Kasumi-1 (cell line): ENCODE measurements at regions not wholly inside any gene's neighbourhood (a gene's known extent, or its start where the extent isn't known, plus 50 kb on each side); places are given as distances from the start of the nearest gene placed in this dataset.

Experiments
- DNase-seq, 2 experiments: peaks; one replicate each; lab custom pipeline; 2025; lab: John Stamatoyannopoulos, UW

DNA sequence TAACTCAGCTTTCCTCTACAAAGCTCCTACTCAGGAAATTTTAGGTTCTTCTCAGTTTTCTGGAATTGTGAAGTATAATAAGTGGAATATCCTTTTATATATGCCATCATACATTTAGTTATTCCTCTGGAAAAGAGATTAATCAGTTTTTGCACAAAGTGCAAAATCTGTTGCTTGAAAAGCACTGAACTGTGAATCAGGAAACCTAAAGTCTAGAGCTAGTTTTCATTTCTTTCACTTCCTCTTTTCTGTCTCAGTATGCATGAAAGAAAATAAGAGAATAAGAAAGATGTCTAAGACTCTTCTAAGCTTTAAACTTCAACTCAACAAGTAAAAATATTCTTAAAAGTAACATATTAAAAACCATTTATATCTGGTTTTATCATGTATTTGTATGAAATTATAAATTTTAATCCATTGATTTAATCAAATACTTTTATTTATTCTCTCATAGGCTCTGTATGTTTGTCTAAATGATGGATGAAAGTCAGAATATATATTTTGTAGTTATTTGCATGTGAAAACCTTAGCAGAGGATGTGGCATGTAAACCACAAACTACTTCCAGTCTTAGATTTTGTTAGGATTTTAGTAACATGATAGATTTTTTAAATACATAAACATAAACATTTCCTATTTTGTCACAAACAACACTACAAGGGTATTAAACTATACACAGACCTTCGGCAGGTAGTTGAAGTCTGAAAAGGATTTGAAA is 1073.0 kb downstream of the XPNPEP1 start:
- peak; percentile 26 to 44 for DNase-seq

- no peak for DNase-seq
Measured at GRCh38 chr10:108849688-108850087, 1073.6 kb downstream of the XPNPEP1 start.

DNA sequence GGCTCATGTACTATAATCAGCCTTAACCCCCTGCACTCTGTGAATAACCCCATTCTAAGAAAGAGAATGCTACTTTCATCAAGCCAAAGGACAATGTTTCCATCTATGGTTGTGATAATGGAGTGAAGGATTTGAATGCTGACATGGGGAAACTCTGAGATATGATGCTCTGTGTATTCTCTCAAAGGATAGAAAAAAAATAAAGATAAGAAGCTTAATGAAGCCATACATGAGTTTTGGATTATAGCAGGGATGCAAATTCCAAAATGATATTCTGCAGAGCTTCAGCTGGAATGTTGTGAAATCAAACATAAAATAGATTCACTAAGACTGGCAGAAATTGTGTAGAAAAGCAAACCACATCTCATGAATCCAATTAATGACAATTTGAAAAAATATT is 1074.1 kb downstream of the XPNPEP1 start:
- DNase-seq: no peak

DNA sequence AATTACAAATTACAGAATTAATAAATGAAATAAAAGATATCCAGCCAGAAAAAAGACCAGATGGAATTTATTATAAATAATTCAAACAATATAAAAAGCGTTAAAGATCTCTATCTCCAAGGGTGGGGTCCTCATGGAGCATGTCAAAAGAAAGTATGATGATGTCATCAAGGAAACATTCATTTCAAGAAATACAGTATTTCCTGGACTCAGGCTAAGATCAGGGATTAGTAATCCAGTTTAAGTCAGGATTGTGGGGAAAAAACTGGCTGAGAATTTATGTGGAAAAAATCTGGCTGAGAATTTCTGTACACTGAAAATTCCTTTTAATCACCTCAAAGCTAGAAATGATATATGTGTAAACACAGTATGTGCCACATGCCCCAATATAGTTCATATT is 1075.3 kb downstream of the XPNPEP1 start:
- no peak for DNase-seq

DNA sequence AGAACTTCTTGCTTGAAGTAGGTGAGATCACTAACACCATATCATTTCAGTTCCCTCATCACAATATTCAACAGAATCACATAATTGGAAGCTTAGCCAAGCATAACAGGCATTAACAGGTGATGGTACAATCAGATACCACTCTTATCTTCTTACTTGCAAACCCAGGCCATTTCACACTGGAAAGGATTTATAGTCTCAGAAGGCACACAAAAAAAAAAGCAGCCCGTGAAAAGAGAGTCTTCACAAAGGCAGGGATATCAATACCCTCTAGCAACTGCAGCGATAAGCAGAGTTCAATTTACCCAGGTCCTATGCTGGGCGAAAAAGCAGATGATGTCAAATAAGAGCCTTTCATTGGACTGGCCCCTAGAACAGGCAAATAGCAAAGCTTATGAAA is 1082.4 kb downstream of the XPNPEP1 start:
- DNase-seq: no peak

GRCh38 chr10:108836362-108836761 is 1086.9 kb downstream of the XPNPEP1 start:
- no peak for DNase-seq

DNA sequence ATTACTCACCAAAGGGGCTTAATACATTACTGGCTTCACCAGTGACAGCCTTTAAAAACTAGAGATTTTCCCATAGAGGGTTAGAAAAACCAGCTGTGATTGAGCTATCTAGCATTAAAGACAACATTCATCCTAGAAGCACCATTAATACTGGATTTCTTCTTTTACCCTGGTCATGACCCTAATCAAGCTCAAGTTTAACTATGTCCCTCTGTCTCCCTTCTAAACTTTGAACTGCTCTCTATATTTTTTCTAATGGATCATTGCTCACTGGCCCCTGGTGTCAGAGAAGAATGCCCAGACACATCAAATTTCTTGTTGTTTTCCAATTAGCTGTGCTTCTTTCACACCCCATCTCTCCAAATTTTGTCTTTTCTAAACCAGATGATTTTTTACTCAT is 1101.3 kb downstream of the XPNPEP1 start:
- DNase-seq: no peak

GRCh38 chr10:108819302-108819701 is 1104.0 kb downstream of the XPNPEP1 start:
- no peak for DNase-seq

- no peak for DNase-seq
Measured at GRCh38 chr10:108817584-108817983, 1105.7 kb downstream of the XPNPEP1 start.

DNA sequence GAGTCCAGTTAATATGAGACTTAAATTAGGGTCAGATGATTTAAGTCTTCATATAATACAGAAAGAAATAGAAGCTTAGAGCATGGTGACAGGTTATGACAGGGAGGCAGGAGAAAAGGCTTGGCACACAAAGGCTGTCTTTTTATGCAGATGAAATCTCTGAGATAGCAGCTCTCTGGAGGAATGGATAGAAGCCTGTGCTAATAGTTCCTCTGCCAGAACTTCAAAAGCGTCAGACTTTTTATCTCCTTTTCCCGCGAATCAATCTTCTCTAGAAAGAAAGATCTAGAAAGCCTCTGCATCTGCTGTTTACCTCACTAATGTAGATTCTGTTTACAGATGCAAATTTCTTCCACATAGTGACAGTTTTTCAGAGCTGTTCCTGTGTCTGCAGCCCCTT is 1106.2 kb downstream of the XPNPEP1 start:
- DNase-seq: no peak

DNA sequence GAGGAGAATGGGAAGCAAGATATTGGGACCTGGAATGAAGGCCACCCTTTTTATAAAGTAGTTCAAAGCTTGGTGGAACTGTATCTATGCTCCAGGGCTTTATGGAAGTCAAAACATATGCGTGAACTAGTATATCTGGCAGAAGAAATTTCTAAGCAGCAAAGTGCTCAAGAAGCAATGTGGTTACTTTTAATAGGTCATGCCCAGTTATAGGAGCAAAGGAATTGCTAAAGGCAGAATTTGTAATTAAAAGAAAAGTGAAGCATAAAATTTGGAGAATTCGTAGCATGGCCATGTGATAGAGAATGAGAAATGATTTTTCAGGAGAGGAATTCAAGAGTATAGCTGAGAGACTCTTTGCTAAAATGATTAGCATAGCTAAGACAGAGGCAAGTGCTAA is 1110.4 kb downstream of the XPNPEP1 start:
- no peak for DNase-seq

DNA sequence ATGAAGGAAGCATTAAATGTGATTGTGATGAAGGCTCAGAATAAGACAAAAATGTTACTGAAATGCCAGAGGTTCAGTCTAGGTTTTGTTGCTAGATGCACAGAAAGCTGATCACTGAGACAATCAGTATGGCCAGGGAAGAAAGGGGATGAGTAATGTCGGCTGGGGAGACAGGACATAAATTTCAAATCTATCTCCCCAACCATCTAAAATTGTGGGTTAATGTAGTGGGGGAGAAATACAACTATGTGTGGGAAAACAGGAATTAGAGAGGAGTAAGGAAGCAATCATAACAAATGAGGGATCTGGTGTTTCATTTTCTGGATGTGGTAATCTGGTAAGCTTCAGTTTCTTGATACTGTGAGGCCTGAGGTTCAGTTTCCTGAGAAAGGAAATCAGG is 1111.0 kb downstream of the XPNPEP1 start:
- DNase-seq: no peak

DNA sequence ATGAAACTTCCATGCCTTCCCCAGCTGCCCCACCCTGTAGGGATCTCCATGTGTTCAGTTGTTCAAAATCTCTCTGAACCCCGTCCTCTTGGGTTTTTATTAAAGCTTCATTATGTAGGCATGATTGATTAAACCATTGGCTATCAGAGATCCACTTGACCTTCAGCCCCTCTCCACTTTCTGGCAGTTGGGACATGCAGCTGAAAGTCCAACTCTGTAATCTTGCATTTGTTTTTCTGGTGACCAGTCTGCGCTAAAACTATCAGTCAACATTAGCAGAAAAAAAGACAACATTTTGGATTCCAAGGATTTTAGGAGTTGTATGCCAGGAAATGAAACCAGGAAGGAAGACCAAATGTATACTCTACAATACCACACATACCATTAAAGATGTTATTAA is 1115.1 kb downstream of the XPNPEP1 start:
- no peak for DNase-seq

GRCh38 chr10:108801775-108802517 is 1121.4 kb downstream of the XPNPEP1 start:
- no peak for DNase-seq

DNA sequence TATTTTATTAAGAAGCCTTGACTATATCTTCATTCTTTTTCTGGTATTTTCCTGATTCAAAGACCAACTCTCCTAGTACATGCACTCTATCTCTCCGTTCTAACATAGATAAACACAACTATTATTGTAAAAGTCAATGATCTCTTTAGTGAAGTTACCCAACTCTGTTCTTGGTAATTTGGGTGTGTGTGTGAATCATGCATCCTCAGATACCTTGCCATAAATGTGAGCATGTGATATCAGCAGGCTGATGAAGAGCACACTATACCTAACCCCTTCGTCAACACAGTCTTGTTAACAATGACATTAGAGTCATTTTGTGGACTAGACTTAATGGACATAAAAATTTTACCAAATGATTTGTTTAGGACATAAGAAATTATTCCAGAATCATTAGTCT is 1122.1 kb downstream of the XPNPEP1 start:
- no peak for DNase-seq

- DNase-seq: no peak
Measured at GRCh38 chr10:108797573-108797972, 1125.7 kb downstream of the XPNPEP1 start.

GRCh38 chr10:108791794-108792474 is 1131.4 kb downstream of the XPNPEP1 start:
- DNase-seq: no peak

DNA sequence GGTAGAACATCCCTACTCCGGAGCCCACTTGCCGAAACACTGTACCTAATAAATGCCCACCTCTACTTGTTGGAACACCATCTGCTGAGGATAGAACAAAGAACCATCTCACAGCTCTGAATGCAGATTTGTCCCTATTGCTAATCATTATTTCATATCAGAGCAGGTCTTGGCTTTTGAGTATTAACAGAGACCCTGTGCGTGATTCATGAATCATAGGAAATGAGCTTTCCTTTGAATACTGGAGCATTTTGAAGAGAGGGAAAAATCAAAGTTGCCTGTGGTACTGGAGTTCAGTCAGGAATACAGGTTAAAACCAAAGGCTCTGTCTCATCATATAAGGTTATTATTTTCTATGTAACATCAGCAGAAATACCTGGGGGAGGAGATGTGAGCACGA is 1132.3 kb downstream of the XPNPEP1 start:
- no peak for DNase-seq

DNA sequence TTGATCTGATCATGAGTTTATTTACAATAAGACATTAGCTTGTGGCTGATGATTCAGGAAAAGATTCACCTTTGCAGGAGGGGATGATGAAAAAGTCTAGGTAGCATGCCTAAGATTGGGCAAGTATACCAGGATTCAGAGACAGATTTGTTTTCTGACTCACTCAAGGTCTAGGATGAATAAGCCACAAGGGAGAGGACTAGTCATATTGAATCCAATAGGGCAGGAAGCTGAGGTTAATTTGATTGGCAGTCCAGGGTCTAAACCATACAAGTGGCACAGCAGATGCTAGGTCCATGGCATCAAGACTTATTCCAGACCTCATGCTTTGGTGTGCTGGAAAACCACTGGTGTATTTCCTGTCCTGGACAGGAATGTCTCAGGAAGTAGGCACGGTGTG is 1133.4 kb downstream of the XPNPEP1 start:
- no peak for DNase-seq

DNA sequence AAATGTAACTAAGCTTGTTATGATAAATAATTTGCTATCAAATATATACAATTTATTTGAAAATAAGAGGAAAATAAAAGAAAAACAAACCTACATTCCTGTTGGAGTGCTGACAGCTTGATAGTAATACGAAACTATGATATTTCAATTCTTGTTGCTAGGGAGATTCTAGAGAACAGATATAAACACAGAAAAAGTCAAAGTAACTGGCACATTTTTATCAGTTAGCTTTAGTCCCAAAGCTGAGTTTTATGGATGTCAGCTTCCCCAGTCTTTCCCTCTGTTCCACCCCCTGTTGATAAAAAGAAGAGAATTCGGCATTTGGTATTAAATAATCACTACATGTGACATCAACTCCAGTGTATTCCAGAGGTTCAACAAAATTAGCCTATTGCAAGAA is 1134.0 kb downstream of the XPNPEP1 start:
- DNase-seq: no peak

- DNase-seq: no peak
Measured at GRCh38 chr10:108788891-108789290, 1134.4 kb downstream of the XPNPEP1 start.

DNA sequence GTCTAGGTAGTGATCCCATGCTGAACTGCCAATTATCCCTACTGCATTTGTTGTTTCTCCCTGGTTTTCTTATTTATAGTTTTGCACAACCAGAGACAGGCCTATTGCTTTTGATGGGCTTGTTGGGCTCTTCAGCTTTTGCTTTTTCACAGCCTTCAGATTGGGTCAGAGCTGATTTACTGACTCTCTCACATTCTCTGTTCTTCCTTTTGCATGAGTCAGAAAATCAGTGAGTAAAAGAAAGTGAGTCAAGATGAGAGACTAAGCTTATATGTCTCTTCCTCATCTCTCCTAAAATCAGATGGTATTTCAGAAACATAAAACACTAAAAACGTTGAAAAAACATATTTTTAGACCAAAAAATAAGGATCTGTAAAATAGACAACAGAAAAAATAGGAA is 1135.4 kb downstream of the XPNPEP1 start:
- DNase-seq: no peak

DNA sequence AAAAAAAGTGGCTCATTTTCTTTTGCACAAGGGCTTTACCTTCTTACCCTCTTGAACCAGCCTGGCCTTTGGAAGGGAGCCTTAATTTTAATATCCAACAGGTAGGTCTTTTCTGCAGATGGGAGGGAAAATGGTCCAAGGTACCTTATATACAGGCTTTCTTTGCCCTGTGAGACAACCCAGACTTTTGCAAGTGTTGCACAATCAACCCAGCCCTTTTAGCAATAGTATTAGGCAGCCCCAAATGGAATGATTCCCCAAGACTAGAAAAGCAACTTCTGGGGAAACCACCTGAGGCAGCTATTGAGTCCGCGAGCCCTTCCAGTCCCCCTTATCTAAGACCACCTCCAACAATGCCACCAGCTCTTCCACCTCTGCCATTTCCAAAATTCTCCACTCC is 1138.3 kb downstream of the XPNPEP1 start:
- DNase-seq: no peak
